ENCODE measurements at regions not wholly inside any gene's neighbourhood (a gene's known extent, or its start where the extent isn't known, plus 50 kb on each side); places are given as distances from the start of the nearest gene placed in this dataset.
"Not testable (repeated sequence)": the region's sequence is repeated elsewhere in the genome, so short reads cannot be mapped to it uniquely, and the experiment has no call there.

DNA sequence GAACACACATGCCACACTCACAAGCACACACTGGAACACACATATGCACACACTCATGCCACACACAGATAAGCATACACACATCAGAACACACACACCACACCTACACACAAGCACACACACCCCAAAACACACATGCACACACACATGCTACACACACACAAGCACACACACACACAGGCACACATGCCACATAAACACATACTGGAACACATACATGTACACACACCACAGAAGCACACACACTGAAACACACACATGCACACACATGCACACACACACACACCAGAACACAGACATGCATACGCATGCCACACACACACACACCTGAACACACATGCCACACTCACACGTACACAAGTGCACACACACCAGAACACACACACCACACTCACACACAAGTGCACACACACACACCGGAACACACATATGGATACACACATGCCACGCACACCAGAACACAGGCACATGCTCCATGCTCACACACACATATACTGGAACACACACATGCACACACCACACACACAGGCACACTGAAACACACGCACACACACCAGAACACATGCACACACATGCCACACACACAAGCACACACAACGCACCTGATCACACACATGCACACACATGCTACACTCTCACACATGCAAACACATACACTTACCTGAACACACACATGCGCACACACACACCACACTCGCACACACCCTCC, 78.0 kb upstream of the IRX4 start:
- DNase-seq (ENCODE audit: low read depth in 2 of 2), result no peak

DNA sequence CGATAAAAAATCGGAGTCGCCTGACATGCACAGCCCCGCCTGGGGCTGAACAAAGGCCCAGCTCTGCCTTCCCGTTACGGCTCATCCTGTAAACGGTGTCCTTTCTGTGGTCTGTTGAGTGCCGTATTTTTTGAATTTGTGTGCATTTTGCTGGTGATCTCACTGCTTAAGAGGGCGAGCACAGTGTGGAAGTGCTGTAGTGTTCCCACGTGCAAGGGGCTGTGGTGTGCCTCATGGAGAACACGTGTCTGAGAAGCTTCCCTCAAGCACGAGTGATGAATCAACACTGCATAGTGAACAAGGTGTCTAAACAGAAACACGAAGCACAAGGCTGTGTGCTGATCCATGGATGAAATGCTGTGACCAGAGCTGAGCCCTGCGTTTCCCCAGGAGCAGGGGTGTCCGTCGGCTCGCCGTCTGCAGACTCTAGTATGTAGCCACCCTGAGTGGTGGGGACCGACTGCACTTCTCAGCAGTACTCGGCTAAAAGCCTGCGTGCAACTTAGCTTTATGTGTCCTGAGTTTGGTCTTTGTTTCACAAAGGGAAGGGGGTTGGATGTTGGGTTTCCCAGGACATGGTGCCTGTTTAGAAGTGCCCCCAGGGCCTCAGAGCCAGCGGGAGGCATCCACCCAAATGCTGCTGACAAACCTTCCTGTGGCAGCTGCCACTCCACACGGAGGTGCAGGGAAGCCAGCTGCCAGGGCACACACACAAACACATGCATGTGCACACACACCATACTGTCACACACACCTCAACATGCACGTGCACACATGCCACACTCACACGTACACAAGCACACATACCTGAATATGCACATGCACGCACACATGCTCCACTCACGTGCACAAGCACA, 77.2 kb upstream of the IRX4 start:
- DNase-seq (ENCODE audit: low read depth in 2 of 2), result no peak

DNA sequence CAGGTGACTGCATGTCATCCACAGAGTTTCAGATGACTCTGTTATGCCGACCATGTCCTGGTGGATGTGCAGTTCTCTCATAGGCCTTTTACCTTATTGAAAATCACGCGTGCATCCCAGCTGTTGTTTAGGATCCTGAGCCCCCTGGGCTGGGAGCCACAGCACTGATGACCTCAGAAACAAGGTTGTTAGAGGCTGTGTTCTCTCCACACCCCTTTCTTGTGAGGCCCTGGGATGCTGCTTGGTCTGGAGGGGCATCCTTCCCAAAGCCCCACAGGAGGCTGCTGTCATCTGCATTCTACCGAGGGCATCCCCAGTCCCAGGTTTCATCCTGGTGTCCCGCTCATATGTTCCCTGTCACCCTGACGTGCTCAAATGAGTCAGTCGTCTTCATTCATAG, 76.5 kb upstream of the IRX4 start:
- no peak for DNase-seq (ENCODE audit: low read depth in 2 of 2)

DNA sequence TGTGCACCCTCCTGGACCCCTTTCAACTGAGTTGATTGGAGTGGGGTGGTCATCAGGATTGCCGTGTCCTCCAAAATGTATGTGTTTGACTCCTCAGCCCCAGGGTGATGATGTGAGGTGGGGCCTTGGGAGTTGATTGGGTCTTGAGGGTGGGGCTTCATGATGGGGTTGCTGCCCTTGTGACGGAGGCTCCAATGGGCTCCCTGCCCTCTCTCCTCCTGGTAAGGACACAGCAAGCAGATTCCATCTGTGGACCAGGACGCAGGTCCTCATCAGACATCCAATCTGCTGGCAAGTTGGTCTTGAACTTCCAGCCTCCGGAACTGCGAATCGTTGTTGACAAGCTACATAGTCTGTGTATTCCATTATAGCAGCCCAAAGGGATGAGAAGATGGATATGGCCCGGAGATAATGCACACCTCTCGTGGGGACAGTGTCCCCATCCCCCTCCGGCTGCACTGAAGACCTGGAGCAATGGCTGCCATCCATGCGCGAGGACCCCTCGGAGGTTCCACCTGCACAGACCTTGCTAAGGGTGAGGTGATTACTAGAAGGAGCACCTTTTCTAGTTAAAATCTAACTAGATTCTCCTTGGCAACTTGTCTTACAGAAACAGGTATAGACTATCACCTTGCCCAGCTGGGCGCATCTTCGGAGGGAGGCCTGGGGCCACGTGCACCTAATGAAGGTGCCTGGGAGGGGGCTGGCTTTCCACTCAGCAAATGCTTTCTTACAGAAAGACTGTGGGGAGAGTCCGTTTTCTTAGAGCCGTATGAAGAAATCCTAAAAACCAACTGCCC, 75.7 kb upstream of the IRX4 start:
- no peak for DNase-seq (ENCODE audit: low read depth in 2 of 2)

DNA sequence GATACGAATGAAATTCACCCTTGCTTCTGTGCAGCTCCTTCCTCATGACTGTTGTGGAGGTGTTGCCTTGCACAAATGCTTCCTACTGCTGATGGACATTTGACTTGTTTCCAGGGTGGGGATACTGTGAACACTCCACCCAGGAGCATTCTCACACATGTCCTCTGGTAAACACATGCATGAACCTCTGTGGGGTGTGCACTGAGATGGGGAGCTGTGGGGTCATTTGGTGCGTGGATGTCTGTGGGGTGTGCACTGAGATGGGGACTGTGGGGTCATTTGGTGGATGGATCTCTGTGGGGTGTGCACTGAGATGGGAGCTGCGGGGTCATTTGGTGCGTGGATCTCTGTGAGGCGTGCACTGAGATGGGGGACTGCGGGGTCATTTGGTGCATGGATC, 72.9 kb upstream of the IRX4 start:
- no peak for DNase-seq (ENCODE audit: low read depth in 2 of 2)

DNA sequence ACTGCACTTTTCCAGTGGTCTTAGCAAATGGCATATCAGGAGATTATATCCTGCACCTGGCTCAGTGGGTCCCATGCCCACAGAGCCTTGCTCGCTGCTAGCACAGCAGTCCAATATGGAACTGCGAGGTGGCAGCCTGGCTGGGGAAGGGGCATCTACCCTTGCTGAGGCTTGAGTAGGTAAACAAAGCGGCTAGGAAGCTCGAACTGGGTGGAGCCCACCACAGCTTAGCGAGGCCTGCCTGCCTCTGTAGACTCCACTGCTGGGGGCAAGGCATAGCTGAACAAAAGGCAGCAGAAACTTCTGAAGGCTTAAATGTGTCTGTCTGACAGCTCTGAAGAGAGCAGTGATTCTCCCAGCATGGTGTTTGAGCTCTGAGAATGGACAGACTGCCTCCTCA, 71.0 kb upstream of the IRX4 start:
- DNase-seq (ENCODE audit: low read depth in 2 of 2), result not testable (repeated sequence)

DNA sequence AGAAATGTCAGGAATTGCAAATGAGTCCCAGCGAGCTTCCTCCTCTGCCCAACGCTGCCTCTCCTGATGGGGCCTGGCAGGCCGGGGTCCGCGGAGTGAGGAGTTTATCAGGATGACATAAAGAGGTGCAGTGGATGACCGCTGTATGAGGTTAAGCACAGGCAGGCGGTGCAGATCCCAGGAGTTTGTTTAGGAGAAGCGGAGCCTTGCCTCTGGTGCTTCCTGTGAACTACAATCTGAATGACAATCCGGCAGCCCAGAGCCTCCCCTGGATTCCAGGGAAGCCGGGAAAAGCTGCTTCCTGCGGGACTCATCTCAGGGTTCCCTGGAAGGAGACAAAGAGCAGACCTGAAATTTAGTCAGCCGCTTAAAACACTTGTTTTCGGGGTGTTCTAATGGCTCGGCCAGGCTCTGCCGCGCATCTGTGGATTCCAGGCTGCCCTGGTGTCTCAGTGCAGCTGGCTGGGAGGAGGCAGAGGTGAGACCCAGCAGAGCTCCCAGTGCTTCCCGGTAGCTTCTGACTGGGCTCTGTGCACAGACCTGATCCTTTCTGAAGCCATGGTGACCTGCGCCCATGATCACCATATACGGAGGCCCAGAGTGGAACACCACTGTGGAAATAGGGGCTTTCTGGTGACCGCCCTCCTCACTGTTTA, 69.8 kb upstream of the IRX4 start:
- DNase-seq (ENCODE audit: low read depth in 2 of 2), result no peak

DNA sequence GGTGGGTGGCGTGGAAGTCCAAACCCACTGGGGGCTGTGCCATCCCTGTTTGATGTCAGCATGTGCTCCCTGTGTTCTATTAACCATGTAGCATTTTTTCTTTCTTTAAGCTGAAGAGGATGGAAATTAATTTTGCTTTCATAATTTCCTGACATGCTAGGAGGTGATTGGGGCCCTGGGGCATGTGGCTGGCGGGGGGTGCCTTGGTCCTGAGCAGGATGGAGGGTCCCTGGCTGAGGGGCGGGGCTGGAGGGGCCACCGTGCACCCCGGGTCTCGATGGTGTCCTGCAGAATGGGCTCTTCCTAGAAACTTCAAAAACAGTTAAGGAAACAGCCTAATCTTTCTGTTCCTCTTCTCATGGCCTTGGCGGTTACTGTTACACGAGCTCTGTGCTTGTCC, 69.3 kb upstream of the IRX4 start:
- DNase-seq (ENCODE audit: low read depth in 2 of 2), result no peak

DNA sequence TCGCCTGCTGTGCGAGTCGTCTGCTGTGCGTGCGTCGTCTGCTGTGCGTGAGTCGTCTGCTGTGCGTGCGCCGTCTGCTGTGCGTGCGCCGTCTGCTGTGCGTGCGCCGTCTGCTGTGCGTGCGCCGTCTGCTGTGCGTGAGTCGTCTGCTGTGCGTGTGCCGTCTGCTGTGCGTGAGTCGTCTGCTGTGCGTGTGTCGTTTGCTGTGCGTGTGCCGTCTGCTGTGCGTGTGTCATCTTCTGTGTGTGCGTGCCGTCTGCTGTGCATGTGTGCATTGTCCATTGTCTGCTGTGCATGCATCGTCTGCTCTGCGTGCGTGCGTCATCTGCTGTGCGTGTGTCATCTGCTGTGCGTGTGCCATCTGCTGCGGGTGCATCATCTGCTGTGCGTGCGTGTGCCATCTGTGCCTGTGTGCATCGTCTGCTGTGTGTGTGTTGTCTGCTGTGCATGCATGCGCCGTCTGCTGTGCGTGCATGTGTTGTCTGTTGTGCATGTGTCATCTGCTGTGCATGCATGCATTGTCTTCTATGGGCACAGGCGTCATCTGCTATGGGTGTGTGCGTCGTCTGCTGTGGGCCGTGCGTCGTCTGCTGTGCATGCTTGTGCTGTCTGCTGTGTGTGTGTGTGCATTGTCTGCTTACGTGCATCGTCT, 68.6 kb upstream of the IRX4 start:
- DNase-seq (ENCODE audit: low read depth in 2 of 2), result no peak

DNA sequence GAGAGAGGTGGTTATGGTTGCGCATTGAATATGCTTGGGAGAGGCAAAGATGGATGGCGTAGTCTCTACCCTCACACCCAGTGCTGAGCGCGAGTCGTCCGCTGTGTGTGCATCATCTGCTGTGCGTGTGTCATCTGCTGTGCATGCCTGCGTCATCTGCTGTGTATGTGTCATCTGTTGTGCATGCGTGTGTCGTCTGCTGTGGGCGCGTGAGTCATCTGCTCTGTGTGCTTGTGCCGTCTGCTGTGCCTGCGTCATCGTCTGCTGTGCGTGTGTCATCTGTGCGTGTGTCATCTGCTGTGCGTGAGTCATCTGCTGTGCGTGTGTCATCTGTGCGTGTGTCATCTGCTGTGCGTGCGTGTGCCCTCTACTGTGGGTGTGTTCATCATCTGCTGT, 68.0 kb upstream of the IRX4 start:
- no peak for DNase-seq (ENCODE audit: low read depth in 2 of 2)

DNA sequence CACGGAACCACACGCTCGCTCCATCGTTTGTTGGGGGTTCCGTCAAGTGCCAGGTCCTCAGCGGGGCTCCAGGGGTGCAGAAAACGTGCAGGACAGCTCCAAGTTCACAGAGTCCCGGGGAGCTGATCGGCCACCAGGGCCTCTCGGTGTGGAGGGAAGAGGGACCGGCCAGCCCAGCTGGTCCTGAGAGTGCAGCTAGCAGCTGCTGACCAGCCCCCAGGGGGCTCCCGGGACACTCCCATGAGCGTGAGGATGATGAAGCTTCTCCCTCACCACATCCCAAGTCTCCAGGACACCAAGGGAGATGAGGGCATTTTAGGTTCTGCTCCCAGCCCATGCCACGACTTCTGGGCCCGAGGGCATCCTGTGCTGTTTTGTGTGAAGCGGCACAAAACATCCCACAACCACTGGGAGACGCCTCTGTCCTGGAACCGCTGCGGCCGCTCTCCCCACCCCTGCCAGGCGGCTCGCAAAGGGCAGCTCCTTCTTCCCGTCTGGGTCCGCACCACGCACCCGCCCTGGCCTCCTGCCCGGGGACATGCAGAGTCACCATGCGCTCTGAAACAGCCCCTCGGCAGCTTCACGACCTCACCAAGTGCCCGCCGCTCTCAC, 67.5 kb upstream of the IRX4 start:
- DNase-seq (ENCODE audit: low read depth in 2 of 2), result no peak

DNA sequence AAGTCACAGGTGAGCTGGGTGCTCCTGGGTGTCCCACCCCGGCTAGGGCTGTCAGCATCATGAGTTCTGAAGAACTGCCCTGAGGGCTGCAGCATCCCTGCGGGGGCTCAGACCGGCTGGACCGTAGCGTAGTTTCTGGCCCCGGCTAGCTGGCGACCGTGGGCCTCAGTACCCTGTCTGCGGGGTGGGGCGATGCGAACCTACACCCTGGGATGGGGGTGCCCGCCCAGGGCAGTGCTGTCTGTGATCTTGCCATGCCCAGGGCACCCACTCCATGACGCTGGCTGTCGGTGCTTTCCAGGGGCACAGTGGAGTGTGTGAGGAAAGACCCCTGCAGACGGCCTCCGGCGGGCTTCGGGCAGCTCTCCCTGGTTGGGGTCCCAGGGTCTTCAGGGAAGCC, 66.5 kb upstream of the IRX4 start:
- DNase-seq (ENCODE audit: low read depth in 2 of 2), result no peak

DNA sequence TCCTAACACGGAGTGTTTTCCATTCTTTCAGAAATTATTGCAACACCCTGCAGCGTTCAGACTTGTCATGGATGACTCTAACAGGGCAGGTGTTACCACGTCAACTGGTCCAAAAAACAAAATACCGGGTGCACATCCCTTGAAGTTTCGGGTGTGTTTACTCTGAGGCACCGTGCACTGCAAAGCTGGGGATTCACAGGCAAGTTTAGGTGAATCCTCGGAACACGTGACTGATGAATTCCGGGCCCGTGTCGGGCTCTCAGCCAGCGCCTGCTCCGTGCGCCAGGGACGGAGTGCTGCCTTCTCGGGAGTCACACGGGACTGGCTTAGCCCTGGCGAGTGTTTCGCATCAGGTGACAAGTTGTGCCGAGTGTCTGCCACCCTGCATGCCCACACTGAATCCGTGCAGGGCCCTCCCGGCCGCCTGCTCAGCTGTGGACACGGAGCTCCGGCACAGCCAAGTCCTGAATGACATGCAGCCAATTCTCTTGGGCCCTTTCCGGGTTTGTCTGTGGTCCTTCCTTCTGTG, 66.0 kb upstream of the IRX4 start:
- DNase-seq (ENCODE audit: low read depth in 2 of 2), result no peak

DNA sequence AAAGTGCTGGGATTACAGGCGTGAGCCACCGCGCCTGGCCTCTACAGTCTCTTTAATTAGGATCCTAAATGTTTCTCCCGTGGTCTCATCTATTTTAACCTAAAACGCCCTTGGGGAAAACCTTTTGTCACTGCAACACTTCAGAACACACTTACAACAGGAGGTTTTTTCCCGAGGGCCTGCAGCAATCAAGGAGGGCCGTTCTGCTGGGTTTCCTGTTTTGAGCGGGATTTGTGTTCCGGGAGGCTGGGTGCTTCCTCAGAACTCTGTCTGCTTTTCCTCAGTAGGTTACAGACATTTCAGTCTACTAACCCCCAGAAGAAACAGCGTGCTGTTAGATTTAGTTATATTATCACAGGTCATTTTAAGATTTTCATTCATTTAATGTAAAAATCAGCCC, 65.4 kb upstream of the IRX4 start:
- DNase-seq (ENCODE audit: low read depth in 2 of 2), result no peak

DNA sequence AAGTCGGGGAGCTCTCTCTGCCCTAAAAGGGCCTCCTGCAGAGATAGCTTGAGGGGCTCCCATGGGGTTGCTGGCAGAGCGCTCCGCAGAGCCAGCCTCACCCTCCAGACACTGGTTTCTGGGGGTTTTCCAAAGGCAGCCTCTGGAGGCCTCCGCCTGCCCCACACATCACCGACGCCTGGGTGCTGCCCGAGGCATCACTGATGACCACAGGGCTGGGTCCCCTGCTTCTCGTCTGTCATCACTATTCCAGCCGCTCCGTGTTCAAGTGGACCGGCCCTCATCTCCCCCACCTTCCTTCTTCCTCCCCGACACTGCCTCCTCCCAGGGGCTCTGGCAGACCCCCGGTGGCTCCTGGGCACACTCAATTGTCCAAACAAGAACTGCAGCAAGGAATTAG, 64.1 kb upstream of the IRX4 start:
- no peak for DNase-seq (ENCODE audit: low read depth in 2 of 2)

DNA sequence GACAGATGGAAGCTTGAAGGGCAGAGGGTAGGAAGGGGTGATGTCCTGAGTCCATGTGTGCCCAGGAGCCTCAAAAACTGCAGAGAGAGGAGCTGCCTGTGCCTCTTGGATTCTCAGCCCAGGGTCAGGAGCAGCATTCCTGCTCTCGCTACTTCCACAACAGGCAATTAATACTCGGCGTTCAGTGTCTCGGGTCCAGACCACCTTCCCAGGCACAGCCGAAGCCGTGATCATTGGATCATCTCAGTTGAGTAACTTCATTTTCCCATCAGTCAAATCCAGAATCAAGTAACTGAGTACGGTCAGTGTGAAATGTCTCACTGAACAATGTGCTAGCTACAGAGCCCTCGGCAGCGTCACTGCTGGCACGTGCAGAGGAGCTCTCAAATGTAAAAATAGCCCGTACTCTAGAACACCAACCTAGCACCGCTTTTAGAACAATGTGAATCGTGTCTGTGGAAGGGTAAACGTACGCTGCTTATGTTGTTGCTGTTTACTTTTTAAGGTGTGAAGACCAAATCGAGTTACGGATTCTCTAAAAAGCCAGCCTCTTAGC, 63.5 kb upstream of the IRX4 start:
- DNase-seq (ENCODE audit: low read depth in 2 of 2), result no peak

DNA sequence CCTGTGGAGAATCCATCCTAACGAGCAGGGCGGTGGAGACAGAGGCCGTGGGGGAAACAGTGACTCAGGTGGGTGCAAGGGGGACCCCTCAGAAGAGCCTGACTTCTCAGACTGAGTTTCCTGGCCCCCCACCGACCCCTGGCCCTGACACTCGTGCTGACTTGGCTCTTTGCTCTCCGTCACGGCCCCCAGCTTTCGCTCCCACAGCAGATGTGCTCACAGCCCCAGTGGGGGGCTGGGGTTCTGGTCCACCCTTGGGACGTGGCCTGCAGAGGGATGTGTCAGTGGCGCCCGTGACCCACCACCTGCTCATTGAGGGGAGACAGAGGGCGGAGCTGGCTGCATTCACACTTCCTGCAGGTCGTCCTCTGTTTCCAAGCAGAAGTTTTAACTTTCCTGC, 62.9 kb upstream of the IRX4 start:
- DNase-seq (ENCODE audit: low read depth in 2 of 2), result no peak

DNA sequence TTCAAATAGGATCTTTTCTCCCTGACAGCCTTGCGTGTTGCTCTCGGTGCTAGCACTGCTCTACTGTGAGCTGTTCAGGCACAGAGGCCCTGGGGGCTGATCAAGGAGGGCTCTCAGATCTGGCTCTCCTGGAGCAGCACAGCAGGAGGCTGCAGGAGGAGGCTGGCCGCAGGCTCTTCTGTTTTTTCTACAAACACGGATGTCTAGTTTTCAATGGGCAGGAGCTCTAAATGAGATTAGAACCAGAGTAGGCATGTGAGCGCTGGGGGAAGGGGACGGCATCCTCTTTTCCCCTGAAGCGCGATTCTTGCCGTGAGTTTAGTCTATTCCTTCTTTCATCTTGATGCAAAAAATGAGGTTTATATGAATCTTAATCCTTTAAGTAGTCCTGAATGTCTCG, 61.7 kb upstream of the IRX4 start:
- no peak for DNase-seq (ENCODE audit: low read depth in 2 of 2)

DNA sequence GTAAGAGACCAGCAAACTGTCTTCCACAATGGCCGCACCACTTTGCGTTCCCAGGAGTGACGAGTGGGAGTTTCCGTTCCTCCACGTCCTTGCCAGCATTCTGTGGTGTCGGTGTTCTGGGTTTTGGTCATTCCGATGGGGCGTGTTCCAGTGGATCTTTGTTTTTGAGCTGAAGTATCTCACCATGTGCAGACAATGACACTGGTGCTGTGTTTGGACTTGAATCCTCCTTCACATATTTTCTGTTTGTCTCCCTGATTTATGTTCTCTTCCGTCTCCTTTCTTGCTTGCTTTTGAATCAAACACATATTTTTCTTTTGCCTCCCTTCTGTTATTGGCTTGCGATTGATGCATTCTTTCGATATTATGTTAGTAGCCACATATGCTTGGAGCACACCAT, 60.8 kb upstream of the IRX4 start:
- no peak for DNase-seq (ENCODE audit: low read depth in 2 of 2)

DNA sequence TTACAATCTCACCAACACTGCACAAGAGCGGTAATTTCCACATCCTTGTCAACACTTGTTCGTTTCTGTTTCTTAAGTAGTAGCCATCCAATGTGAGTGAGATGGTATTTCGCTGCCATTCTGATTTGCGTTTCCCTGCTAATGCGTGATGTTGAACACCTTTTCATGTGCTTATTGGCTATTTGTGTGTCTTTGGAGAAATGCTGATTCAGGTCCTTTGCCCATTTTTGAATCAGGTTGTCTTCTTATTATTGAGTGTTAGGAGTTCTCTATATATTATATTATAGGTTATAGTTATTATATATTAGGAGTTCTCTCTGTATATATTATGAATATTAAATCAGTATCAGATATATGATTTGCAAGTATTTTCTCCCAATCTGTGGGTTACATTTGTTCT, 59.9 kb upstream of the IRX4 start:
- DNase-seq (ENCODE audit: low read depth in 2 of 2), result no peak

DNA sequence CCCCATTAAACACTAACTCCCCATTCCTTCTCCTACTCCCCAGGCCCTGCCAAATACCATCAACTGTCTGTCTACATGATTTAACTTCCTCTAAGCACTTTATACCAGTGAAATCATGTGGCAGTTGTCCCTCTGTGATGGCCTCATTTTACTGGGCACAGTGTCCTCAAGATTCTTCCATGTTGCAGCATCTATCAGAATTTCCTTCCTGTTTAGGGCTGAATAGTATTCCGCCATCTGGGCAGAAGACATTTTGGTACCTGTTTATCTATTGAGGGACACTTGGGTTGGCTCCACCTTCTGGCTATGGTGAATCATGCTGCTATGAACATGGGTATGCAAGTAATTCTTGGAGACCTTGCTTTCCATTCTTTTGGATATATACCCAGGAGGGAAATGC, 59.4 kb upstream of the IRX4 start:
- DNase-seq (ENCODE audit: low read depth in 2 of 2), result no peak
